Cardiac muscle cell (in vitro differentiated cells and primary cell): ENCODE measurements at regions not wholly inside any gene's neighbourhood (a gene's known extent, or its start where the extent isn't known, plus 50 kb on each side); places are given as distances from the start of the nearest gene placed in this dataset.

ENCODE experiments used
- DNase-seq, 2 donors: peaks; one replicate each; pipeline versions ENCODE4 v3.0.0 to v3.0.0-alpha.2; 2010 to 2017; ENCODE audit warnings: low read depth in 1 of 2, low spot score in 1 of 2
- H3K27ac ChIP-seq: fragments of 200-600 bp; sonication (generic); 2 replicates; pipeline ENCODE4 v1.5.1; 2016
- H3K27me3 ChIP-seq: fragments of 200-600 bp; sonication (generic); 2 replicates; pipeline ENCODE4 v1.6.0; 2016; ENCODE audit warnings: control low read depth
- H3K36me3 ChIP-seq: fragments of 200-600 bp; sonication (generic); 2 replicates; pipeline ENCODE4 v1.5.1; 2016; ENCODE audit warnings: control low read depth
- H3K4me1 ChIP-seq: fragments of 200-600 bp; sonication (generic); 2 replicates; pipeline ENCODE4 v1.8.1; 2017; ENCODE audit warnings: low read depth, mild to moderate bottlenecking, mixed run types
- H3K4me3 ChIP-seq: fragments of 200-600 bp; sonication (generic); 2 replicates; pipeline ENCODE4 v1.5.1; 2016; ENCODE audit warnings: mild to moderate bottlenecking
- H3K9me3 ChIP-seq: fragments of 200-600 bp; sonication (generic); 2 replicates; pipeline ENCODE4 v1.5.1; 2017; ENCODE audit warnings: low read depth, mild to moderate bottlenecking, control low read depth
- TF ChIP-seq, protein P1 (sequence below): IDR thresholded peaks from 2 replicates; pipeline ENCODE4 v1.5.1; 2012; ENCODE audit warnings: low read depth, mild to moderate bottlenecking, low read length

DNA sequence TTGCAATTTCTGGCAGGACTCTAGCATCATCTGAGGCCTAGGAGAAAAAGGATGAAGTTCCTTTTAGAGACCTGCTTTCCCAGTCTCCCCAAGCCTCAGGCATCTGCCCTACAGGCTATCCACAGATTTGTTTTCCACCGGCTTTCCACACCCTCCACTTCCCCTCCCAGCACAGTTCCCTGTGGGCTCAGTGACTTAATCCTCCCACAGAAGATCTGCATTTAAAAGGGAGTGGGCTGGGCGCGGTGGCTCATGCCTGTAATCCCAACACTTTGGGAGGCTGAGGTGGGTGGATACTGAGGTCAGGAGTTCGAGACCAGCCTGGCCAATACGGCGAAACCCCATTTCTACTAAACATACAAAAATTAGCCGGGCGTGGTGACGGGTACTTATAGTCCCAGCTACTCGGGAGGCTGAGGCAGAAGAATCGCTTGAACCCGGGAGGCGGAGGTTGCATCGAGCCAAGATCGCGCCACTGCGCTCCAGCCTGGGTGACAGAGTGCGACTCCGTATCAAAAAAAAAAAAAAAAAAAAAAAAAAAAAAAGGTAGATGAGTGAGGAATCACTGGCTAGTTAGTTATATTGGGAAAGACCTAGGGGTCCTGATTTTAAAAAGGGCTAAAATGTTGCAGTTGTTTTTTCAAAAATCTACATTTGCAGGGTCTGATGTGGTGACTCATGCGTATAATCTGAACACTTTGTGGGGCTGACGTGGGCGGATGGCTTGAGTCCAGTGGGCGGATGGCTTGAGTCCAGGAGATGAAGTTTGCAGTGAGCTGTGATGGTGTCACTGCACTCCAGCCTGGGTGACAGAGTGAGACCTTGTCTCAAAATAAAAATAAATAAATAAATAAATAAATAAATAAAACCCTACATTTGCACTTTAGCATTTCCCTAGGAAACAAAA lies 119.5 kb downstream of the BAMBI start:
- Histone ChIP-seq H3K27ac (no peak overlapping the region), H3K9me3 (no peaks in the 10 kb centered on the region), H3K36me3 (no peaks in the 10 kb centered on the region), H3K4me3 (no peak overlapping the region), H3K27me3 (no peaks in the 10 kb centered on the region), H3K4me1 (peaks cover 5% of the 10 kb centered on the region)
- DNase-seq: peak in 1 of 2 donors; percentile 94
- TF ChIP-seq, protein P1, sequence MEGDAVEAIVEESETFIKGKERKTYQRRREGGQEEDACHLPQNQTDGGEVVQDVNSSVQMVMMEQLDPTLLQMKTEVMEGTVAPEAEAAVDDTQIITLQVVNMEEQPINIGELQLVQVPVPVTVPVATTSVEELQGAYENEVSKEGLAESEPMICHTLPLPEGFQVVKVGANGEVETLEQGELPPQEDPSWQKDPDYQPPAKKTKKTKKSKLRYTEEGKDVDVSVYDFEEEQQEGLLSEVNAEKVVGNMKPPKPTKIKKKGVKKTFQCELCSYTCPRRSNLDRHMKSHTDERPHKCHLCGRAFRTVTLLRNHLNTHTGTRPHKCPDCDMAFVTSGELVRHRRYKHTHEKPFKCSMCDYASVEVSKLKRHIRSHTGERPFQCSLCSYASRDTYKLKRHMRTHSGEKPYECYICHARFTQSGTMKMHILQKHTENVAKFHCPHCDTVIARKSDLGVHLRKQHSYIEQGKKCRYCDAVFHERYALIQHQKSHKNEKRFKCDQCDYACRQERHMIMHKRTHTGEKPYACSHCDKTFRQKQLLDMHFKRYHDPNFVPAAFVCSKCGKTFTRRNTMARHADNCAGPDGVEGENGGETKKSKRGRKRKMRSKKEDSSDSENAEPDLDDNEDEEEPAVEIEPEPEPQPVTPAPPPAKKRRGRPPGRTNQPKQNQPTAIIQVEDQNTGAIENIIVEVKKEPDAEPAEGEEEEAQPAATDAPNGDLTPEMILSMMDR: no peak

DNA sequence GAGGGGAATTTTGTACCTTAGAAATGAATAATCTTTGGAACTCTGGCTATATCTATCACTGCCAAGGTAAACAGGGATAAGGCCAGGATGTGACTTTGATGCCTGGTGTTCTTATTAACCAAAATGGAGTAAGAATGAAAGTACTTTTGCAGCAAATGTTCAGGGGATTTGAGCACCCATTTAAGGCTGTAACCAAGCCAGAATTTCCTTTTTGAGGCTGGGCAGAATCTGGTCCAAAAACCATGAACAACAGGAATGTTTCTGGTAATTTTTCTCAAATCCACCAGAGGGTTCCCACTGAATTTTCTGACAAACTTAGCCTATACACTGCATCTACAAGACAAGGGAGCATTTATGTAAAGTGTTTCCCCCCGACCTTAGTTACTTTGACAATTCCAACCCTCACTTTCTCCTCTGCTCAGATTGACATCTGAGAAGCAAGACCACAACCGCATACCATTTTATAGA lies 120.6 kb downstream of the BAMBI start:
- Histone ChIP-seq H3K27ac (no peak overlapping the region), H3K4me1 (peaks cover 5% of the 10 kb centered on the region), H3K4me3 (no peak overlapping the region), H3K36me3 (no peaks in the 10 kb centered on the region), H3K27me3 (no peaks in the 10 kb centered on the region), H3K9me3 (no peaks in the 10 kb centered on the region)
- TF ChIP-seq, protein P1: peak; percentile 40
- peak in 1 of 2 donors; percentile 86 for DNase-seq

DNA sequence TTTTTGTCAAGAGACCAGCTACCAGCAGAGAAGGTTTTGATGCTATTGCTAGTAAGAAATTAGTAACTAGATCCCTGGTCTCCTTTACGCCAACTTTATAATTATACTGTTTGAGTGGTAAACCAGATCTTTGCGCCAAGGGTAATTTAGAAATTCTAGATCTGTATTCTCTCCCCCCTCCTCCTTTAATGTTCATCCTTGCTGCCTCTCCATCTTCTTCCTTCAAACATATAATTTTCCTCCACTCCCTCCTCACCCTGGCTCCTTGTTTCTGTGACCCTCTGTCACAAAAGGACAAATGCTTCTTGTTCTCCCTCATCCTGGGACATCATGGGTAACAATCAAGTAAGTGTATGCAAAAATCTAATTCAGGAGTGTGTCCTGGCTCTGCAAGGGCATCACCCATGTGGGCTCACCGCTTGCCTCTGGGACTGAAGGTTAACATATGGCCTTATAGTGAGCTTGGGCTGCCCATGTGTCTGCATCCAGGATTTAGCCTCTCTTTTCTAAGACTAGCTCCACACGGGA lies 121.2 kb downstream of the BAMBI start:
- DNase-seq: no peak
- no peaks in the 10 kb centered on the region for H3K36me3 ChIP-seq

DNA sequence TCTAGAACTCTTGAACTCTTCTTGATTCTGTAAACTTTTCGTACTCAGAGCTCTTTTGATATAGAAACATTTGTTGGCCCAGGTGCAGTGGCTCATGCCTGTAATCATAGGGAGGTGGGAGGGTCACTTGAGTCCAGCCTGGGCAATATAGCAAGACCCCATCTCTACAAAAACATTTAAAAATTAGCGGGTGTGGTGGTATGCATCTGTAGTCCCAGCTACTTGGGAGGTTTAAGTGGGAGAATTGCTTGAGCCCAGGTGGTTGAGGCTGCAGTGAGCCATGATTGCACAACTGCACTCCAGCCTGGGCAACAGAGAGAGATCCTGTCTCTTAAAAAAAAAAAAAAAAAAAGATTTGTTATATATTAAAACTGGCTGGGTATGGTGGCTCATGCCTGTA lies 121.6 kb downstream of the BAMBI start:
- Histone ChIP-seq H3K4me3 (no peak overlapping the region), H3K36me3 (no peaks in the 10 kb centered on the region), H3K27ac (no peak overlapping the region), H3K4me1 (peaks cover 5% of the 10 kb centered on the region), H3K27me3 (no peaks in the 10 kb centered on the region), H3K9me3 (no peaks in the 10 kb centered on the region)
- no peak for DNase-seq
- TF ChIP-seq, protein P1: no peak

More for the DNA sequence above, 121.2 kb downstream of the BAMBI start:
- Histone ChIP-seq H3K9me3 (no peaks in the 10 kb centered on the region), H3K4me3 (no peak overlapping the region), H3K27ac (no peak overlapping the region), H3K4me1 (peaks cover 5% of the 10 kb centered on the region), H3K27me3 (no peaks in the 10 kb centered on the region)
- TF ChIP-seq, protein P1: no peak

DNA sequence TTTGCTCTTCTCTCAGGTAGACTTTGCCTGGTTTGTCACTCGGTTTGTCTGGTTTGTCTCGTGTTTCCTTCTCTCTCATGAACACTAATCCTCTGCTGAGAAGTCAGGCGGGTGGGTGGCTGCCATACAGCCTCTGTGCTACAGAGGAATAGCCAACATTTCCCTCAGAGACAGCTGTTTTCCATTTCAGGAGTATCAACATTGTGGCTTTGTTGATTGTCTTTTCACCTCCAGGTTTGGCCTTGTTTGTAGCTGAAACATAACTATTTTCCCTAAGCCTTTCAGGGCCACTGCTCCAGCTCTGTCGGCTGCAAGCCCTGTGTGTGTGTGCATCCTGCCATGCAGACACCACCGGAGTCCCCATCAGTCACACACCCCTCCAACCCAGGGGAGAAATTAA lies 122.8 kb downstream of the BAMBI start:
- TF ChIP-seq, protein P1: no peak
- Histone ChIP-seq H3K9me3 (no peaks in the 10 kb centered on the region), H3K4me1 (peaks cover 5% of the 10 kb centered on the region), H3K4me3 (no peak overlapping the region), H3K36me3 (no peaks in the 10 kb centered on the region), H3K27me3 (no peaks in the 10 kb centered on the region), H3K27ac (peak overlapping the region; percentile 64)
- peak in 1 of 2 donors; percentile 33 for DNase-seq
